Loucy (cell line): ENCODE measurements at regions not wholly inside any gene's neighbourhood (a gene's known extent, or its start where the extent isn't known, plus 50 kb on each side); places are given as distances from the start of the nearest gene placed in this dataset.
"Not testable (repeated sequence)": the region's sequence is repeated elsewhere in the genome, so short reads cannot be mapped to it uniquely, and the experiment has no call there.

Experiments used
- CTCF ChIP-seq: fragments of 200-600 bp; sonication (generic); conservative IDR thresholded peaks from 2 replicates; pipeline ENCODE4 v1.5.1; 2014; ENCODE audit warnings: mild to moderate bottlenecking, antibody characterized with exemption, low read length
- EZH2phosphoT487 ChIP-seq: fragments of 200-600 bp; IDR thresholded peaks from 2 replicates; pipeline ENCODE4 v1.6.1; 2018; ENCODE audit warnings: antibody characterized with exemption, mild to moderate bottlenecking, moderate library complexity, borderline replicate concordance

- TF ChIP-seq CTCF, EZH2phosphoT487: not testable (repeated sequence)
Observed at GRCh38 chr7:126056613-126057012, 1127.0 kb upstream of the POT1 start.
